Prostate gland (tissue), 2 donors: ENCODE measurements at regions not wholly inside any gene's neighbourhood (a gene's known extent, or its start where the extent isn't known, plus 50 kb on each side); places are given as distances from the start of the nearest gene placed in this dataset.

Experiments used
- CTCF ChIP-seq, 4 experiments: fragments of 200-600 bp in 2 of 4; fragments of 450-650 bp in 2 of 4; sonication (generic) in 2 of 4; IDR thresholded peaks; 1 replicate in 3 of 4; 2 replicates in 1 of 4; pipeline ENCODE4 v1.5.1; 2016 to 2019; ENCODE audit warnings: antibody characterized with exemption in 4 of 4, mild to moderate bottlenecking in 2 of 4, moderate library complexity in 2 of 4
- POLR2AphosphoS5 ChIP-seq: sonication (generic); formaldehyde crosslinking; IDR thresholded peaks from one replicate; pipeline ENCODE4 v1.6.1; 2017; ENCODE audit warnings: antibody characterized with exemption

GRCh38 chr17:14594690-14595089, 293.8 kb downstream of the HS3ST3B1 start:
- no peak for TF ChIP-seq CTCF (IDR thresholded peaks at IDR 0.05)
- no peak for TF ChIP-seq POLR2AphosphoS5
